LNCAP (cell line): ENCODE measurements at regions not wholly inside any gene's neighbourhood (a gene's known extent, or its start where the extent isn't known, plus 50 kb on each side); places are given as distances from the start of the nearest gene placed in this dataset.

ENCODE experiments used
- CTCF ChIP-seq: fragments of 450-650 bp; IDR thresholded peaks from 2 replicates; pipeline ENCODE4 v1.5.1; 2017; ENCODE audit warnings: mild to moderate bottlenecking

GRCh38 chr2:236632295-236633218 lies 62.9 kb downstream of the ACKR3 start:
- no peak for TF ChIP-seq CTCF

GRCh38 chr2:236633219-236633570 lies 63.6 kb downstream of the ACKR3 start:
- TF ChIP-seq CTCF = no peak

GRCh38 chr2:236633775-236634560 lies 64.3 kb downstream of the ACKR3 start:
- no peak for TF ChIP-seq CTCF

- TF ChIP-seq CTCF = no peak
Observed at GRCh38 chr2:236636261-236636660, 66.6 kb downstream of the ACKR3 start.

- TF ChIP-seq CTCF = no peak
Observed at GRCh38 chr2:236636714-236637470, 67.3 kb downstream of the ACKR3 start.

GRCh38 chr2:236637686-236638569 lies 68.3 kb downstream of the ACKR3 start:
- TF ChIP-seq CTCF = no peak

- TF ChIP-seq CTCF = no peak
Observed at GRCh38 chr2:236638707-236639106, 69.1 kb downstream of the ACKR3 start.
